GM18861 (cell line): ENCODE measurements at regions not wholly inside any gene's neighbourhood (a gene's known extent, or its start where the extent isn't known, plus 50 kb on each side); places are given as distances from the start of the nearest gene placed in this dataset.
"Not testable (repeated sequence)": the region's sequence is repeated elsewhere in the genome, so short reads cannot be mapped to it uniquely, and the experiment has no call there.

Experiments used
- ATAC-seq: cut with Tn5 transposase; IDR thresholded peaks from one replicate; pipeline ENCODE4 v1.9.1; 2021; ENCODE audit not compliant: unreplicated experiment

DNA sequence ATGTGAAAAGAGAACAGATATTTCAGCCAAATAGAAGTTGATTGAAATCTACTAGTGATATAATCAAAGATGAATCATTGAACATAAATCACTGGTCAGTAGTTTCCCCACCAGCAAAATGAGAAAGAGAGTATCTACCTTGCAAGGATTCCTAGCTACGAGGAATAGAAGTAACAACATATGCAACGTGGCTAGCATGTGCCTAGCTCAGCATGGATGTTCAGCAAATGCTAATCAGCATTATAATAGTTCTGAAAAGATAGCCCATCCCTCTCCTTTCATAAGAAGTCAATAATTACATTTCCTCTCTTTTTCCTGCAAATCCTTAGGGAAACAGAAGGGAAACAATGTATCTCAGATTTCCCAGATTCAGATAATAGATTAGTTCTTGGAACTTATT, 417.2 kb downstream of the SATB2 start:
- no peak for ATAC-seq

DNA sequence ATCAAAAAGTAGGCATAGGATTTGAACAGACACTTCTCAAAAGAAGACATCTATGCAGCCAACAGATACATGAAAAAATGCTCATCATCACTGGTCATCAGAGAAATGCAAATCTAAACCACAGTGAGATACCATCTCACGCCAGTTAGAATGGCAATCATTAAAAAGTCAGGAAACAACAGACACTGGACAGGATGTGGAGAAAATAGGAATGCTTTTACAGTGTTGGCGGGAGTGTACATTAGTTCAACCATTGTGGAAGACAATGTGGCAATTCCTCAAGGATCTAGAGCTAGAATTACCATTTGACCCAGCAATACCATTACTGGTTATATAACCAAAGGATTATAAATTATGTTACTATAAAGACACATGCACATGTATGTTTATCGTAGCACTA, 424.0 kb downstream of the SATB2 start:
- ATAC-seq, result not testable (repeated sequence)

DNA sequence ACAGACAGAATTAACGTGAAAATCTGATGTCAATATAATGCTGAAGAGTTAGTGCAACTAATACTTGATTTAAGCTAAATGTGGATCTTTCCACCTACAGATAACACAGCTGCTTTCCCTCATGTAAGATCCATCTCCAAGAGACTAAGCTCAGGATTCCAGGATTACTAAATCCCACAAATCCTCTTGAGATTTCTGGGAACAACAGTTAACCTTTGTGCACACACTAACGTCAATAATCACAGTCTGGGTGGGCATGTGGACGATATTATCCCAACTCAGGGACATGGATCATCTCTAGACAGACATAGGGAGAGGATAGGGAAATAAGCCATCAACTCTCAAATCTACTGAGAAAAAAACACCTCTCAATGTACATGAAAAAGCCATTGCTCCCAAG, 432.6 kb downstream of the SATB2 start:
- no peak for ATAC-seq

DNA sequence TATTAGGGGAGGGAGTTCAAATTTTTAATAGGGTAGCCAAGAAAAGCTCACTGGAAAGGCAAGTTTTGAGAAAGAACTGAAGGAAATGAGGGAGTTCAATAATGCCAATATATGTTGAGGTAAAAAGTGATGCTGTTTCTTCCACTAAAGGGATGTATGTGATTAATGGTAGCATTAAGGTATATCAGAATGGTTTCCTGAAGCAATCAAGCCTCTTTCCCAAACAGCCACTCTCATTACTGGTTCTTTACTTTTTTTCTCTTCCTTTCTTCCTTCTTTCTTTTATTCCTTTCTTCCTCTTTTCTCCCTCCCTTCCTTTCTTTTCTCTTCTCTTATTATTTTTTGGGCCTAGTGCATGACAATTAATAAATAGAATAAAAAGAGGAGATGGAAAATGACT, 433.5 kb downstream of the SATB2 start:
- no peak for ATAC-seq

DNA sequence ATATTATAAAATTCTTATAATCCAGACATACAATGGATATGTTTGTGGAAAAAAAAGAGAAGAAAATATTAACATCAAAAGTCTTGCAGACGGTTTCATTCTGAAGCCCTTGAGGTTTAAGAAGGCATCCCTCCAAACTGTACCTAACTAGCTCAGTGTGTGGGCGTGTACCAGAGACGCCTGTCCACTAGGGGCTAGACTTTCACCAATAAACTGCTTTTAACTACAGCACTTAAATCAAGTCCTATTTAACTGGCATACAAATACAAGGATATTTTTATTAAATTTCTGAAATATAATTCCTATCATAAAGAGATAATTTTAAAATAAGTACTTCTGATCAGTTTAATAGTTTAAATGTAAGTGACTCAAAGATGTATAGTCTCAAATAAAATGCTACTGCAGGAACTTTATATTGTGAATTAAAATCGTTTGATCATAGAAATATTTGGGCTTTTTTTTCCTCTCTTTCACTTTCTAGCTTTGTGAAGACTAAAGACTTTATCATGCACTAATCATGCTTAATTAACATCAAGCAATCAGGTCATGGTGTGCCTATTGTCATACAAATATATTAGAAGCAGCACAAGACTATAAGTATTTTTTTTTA, 437.7 kb downstream of the SATB2 start:
- ATAC-seq, result peak; percentile 48

DNA sequence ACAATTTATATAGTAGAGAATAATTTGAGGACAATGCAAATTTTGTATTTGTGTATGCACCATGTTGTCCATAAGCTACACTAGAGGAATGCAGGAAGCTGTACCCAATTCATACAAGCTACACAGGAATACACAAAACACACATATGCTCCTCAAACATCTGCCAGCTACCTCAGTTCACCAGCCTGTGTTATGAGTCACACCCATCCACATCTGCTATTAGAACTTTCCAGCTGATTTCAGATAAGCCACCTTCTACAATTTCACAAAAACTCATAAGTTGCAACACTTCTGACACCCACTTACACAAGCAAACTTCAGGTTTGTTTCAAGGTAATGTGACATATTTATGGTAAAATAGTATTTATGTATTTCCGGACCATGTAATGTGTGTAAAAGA, 438.9 kb downstream of the SATB2 start:
- no peak for ATAC-seq

DNA sequence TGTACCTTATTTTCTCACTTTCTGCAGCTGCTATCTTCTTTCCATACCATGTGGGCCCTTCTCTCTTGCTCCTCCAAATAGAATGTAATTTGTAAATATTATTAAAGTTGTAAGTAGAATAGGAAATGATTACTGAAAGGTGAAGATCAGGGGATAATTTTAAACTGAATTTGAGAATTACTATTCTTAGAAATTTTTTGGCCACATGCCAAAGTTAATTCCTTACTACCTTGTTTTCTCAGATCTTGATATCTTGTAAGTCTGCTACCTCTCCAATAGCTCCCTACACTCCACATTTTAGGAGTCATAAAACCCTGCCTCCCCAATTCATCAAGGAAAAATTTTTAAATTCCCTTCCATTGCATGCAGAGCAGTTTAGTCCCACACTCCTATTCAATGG, 442.7 kb downstream of the SATB2 start:
- no peak for ATAC-seq

DNA sequence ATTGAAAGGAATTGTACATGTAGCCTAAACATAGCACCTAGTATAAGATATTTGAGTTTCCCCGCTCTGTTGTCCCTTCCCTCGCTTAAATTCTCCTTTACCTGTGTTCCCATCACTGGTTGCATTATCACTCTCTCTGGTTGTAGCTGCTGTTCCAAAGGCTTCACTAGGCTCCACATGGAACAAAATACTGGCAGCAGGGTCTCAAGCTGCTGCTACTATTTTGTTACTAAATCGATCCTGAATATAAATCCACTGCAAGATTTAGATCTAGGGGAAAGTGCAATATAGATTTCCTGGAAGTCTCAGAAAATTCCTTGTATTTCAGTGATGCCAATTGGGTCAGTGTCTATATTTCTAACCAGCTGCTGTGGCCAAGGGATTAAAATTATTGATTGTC, 443.5 kb downstream of the SATB2 start:
- no peak for ATAC-seq

DNA sequence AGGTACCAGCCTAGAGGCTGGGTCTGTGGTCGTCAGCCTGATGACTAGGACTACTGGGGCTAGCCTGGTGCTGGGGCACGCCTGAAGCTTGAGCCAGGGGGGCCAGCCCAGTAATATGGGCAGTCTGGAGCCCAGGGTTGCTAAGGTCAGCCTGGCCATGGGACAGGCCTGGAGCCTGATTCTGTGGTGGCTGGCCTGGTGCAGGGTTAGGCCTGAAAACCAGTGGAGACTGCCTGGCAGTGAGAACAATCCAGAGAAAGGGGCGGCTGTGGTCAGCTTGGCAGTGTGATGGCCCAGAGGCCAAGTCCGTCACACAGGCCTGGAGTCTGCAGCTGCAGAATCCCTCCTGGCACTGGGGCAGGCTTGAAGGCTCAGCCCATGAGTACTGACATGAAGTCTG, 445.8 kb downstream of the SATB2 start:
- ATAC-seq, result no peak

DNA sequence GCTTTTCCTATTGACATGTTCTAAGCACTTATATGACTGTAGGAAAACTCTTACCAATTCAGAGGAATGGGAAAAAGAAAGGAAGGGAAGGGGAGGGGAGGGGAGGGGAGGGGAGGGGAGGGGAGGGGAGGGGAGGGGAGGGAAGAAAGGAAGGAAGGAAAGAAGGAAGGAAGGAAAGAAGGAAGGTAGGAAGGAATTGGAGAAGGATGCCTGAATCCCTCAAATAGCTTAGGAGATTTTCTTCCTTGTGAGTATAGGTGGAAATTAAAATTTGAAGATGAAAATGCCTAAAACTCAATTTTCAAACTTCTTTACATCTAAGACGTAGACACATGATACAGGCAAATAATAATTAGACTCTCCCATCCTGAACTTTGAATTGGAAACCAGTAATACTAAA, 463.1 kb downstream of the SATB2 start:
- ATAC-seq, result no peak

DNA sequence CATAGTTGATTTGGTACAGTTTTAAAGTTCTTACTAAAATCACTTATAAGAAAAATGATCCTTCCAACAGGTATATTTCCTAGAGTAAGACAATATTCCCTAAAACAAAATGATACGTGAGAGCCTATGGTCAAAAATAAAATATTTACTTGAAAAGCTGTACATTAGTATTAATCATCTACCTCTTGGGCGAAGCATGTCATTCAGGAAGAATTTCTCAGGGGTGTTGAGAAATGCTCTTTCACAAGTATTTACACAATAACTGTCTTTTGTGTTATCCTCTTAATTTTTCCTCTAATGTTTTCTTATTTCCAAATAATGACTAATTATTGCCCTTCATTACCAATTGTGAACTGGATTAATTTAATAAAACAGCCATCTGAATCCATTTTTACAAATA, 466.3 kb downstream of the SATB2 start:
- no peak for ATAC-seq

DNA sequence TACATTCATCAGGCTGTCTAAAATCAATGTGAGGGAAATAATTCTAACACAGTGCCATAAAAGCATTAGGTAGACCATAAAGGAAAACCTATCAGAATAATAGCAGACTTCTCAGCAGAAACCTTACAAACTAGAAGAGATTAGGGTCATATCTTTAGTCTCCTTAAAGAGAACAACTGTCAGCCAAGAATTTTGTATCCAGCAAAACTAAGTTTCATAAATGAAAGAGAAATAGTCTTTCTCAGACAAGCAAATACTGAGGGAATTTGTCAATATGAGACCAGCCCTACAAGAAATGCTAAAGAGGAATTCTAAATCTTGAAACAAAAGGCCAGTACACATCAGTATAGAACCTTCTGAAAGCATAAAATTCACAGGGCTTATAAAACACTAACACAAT, 482.0 kb downstream of the SATB2 start:
- ATAC-seq, result no peak

DNA sequence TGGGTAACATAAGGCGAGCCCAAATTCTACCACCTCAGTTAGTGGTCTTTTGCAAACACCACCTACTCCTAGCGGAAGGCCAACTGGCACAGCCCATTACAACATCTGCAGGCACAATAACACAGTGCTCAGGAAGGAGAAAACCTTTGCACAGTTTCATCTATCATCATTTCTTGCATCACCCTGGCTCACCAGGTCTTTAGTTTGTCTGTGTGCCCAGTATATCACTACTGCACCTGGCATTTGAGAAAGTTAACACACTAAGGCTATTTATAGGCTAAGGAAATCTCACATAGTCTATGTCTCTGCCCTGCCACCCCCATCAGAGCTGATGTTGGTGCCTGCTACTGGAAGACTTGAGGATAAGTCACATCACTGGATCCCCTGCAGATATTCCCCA, 484.0 kb downstream of the SATB2 start:
- ATAC-seq, result no peak

DNA sequence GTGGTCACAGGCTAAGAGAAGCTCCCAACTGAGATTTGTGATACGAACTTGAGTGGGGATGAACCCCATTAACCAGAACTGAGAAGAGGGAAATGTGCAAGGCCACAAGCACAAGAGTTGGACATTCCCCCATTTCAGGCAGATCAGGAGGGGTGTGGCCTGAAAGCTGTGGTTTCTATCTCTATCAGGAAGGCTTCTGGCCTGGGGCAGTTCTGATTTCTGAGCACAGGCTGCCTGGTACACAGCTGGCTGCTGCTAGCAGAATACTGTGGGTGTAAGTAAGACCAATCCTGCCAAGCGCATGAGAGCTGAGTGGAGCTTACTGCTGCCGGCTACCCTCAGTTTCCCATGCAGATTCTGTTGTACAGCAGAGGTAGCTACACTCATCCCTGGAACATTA, 484.6 kb downstream of the SATB2 start:
- no peak for ATAC-seq

DNA sequence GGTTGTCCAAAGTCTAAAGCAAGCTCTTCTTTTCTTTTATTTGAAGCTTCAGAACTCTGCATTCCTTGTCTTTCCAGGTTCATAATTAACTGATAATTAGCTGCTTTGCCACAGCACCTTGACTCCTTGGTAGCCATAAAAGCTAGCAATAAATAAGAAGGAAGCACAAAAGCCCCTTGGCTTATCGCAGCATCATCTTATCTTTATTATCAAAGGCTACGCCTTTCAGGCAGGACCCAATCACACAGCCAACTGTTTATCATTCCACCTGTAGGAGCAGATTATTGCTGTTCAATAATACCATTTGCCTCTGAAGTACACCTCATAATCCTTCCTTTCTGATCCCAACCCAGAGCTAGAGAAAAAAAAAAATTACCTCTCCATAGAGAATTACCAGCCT, 489.2 kb downstream of the SATB2 start:
- no peak for ATAC-seq

DNA sequence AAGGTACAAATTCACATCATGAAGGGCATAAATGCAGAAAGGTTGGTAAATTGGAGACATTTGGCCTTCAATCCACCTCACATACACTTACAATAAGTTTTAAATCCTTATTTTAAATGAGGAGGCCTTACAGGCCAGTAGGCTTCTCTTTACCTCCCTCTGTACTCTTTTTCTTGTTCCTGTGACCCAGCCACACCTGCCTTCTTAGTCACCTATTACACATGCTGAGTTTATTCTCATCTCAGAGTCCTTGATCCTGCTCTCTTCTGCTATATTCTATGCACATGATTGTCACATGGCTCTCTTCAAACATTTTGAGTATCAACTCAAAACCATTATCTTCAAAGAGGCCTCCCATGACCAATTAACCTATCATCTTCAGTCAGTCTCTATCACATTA, 491.5 kb downstream of the SATB2 start:
- no peak for ATAC-seq

DNA sequence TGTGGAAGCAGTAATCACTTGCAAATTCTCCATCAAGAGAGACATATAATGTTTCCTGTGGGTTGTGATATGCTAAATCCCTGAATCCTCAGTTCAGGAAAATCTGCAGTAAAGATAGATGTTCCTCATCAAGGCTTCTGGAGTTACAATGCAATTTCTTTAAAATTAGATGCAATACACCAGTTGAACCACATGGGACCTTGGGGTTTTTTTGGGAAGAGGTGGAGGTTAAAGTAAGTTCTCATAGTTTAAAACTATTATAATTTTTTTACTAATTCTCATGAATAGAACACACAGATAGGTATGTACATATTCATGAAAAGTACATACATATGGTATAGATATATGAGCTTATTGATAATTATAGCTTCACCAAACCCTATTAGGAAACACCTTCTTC, 496.2 kb downstream of the SATB2 start:
- ATAC-seq, result no peak

DNA sequence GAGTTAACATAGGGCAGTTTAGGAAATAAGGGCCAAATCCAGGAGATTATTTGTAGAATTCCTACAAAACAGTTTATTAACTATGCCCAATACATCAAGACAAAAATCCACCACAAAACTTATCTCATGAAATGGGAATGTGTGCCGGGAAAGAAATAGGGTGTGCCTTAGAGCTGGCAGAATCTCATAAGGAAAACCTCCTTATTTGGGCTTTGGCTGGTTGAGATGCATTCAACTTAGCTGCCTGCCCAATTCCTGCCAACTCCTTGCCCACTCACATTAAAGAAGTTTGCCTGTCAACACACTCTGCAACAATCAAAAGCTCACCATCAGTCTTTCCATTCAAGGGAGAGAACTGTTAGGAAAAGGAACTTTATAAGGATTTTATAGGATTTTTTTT, 500.6 kb downstream of the SATB2 start:
- no peak for ATAC-seq

DNA sequence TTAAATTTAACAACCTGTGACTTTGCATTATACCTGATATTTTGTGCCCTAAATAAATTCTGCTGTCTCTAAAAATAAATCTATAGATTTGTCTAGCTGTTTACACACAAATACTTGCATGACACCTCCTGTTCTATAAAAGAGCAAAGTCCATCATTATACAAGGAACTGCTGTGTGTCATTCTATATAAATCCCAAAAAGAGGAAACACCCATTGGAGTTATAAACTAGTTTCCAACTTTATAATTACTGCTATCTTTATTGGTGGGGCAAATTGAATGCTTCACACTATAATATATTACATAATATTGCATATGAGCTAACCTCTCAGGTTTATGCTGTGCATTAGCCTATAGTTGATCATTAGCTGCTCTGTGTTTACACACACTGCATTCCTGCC, 504.4 kb downstream of the SATB2 start:
- ATAC-seq, result no peak

DNA sequence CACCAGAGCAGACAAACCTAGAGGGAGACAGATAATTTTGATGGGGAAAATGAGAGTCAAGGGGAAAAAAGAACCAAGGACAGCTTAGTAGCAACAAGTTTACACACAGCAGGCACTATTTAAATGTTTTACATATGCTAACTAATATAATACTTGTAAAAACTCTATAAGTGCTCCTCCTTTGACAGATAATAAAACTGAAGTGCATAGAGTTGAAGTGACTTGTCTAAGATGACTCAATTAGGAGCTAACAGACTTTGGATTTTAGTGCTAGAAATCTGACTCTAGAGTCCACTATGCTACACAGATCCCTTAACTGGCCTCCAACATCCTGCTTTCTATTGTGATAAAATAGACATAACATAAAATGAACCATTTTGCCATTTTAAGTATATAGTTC, 506.9 kb downstream of the SATB2 start:
- no peak for ATAC-seq

DNA sequence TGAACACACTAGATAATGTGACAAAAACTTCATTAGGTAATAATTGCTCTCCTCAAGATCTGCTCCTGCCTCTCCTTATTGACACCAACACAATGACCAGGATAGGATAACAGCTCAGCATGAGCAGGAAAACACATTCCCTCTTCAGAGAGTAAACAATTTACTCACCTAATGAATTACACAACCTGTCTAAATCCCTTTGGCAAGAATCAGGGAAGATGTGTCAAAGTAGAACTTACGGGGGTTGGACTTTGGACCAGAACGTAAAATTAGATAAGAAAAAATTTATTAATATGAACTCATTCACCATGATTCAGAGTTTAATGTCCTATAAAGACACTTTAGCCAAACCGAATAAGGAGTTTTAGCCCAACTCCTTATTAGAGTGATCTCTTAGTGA, 512.2 kb downstream of the SATB2 start:
- no peak for ATAC-seq

DNA sequence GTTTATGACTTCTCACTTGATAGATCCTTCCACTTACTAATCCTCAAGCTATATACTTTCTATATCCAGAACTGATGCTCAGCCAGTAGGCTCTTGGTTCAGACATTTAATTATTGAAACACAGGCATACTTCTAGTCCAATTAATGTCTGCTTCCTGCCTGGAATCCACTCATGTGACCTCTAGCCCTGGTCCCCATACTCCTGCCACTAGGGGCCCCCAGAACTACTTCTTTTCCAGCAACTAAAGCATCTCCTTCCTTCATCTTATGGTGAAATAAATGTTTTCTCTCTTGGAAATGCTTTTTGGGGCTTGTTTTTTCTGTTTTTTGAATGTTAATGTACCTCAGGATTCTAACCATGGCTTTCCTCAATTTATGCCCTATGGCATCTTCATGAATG, 527.6 kb downstream of the SATB2 start:
- ATAC-seq, result no peak

DNA sequence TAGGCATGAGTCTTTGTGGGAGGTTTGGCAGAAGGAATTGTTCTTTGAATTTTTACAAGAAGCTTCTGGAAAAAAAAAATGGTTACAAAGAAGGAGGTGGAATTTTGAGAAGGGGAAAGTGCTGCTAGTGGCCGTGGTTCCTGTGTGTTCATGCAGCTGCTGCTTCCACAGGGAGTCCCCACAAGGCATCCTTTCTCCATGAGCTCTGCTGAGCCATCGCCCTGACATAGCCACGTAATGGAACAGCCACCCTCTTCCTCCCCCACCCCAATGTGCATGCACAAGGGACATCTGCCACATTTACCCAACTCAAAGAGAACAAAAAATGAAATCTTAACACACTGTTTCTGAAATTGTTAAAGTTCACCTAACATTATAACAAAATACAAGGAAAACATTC, 529.7 kb downstream of the SATB2 start:
- ATAC-seq, result no peak
